Fibroblast of skin of right quadriceps (primary cell): ENCODE measurements at regions not wholly inside any gene's neighbourhood (a gene's known extent, or its start where the extent isn't known, plus 50 kb on each side); places are given as distances from the start of the nearest gene placed in this dataset.

ENCODE experiments used
- DNase-seq: peaks from one replicate; pipeline ENCODE4 v3.0.0-alpha.2; 2013

DNA sequence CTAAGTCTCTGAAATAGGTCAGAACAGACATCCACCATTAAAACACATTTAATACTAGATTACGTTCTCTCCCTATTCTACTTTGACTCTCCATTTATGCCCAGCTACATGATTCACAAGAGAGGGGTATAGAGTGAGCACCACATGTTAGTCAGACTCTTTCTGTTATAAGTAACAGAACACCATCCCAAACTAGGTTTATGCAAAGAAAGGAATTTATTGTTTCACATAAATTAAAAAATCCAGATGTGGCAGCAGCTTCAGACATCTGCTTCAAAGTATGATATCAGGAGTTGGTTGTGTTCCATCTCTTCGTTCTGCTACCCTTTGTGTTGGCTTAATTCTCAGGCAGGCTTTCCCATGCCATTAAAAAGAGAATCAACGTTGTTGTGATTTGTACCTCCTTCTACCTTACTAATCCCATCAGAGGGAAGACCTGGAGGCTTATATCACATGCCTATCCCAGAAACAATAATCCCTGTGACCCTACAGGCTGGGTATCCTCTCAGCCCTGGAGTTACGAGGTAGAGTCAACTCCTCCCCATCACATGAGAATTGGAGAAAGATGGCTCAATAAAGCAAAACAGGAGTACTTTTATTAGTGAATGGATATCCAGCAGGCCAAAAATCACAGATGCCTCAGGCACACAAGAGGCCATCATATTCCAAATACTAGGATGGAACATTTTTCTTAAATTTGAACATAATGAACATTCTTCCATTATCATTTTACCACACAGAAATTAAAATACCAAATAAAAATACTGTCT lies 163.2 kb downstream of the SLC7A11 start:
- no peak for DNase-seq

- DNase-seq, result no peak
Measured at GRCh38 chr4:138078253-138078652, 163.9 kb downstream of the SLC7A11 start.

DNA sequence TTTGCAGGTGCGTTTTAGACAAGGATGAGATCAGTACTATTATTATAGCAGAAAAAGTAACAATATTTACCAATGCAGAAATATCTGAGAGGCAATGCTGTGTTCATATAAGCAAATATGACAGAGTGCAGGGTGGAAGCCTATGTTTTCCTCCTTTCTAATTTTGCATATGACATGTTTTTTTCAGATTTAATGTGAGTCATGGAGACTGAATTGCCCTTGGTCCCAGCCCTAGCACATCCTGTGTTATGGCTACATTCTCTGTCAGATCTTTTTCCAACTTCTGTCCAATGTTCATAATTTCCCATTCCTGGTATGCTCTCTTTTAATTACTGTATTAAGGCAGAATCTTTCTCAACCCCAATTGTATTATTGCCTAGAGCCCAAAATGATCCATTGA lies 165.6 kb downstream of the SLC7A11 start:
- no peak for DNase-seq

- DNase-seq, result no peak
Measured at GRCh38 chr4:138070816-138071215, 171.3 kb downstream of the SLC7A11 start.

- no peak for DNase-seq
Measured at GRCh38 chr4:138063581-138063980, 178.6 kb downstream of the SLC7A11 start.

DNA sequence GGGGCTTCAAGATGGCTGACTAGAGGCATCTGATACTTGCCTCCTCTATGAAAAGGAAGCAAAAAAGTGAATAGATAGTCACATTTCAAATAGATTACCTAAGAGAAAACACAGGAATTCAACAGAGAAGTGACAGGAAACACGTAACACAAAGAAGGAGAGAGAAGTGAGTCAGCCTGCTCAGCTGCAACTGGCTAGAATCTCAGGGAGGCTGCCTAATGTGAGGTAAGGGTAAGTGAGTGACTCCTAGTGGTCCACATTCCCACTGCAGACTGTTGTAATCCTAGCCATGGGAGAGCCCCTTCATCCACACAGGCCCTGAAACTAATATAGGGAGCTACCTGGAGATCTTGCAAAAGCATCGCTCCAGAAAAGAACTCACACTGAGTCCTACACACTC lies 179.2 kb downstream of the SLC7A11 start:
- peak; percentile 64 for DNase-seq

DNA sequence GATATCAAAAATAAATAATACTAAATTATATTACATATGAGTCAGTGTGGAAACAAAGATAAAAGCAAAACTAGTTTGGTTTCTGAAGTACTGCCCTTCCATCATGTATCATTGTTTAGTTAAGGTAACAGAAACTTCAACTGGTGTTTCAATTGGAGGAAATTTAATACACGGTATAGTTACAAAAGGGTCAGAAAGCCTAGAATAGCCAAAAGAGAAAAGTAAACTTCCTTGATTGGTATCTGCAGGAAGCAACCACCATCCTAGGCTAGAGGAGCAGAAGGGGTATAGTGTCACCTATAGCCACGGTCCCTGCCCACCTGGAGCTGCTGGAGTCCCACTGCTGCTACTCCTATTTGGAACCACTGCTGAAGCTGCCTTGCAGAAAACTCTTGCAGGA lies 185.6 kb downstream of the SLC7A11 start:
- no peak for DNase-seq

GRCh38 chr4:138055890-138056289 lies 186.3 kb downstream of the SLC7A11 start:
- peak; percentile 61 for DNase-seq

DNA sequence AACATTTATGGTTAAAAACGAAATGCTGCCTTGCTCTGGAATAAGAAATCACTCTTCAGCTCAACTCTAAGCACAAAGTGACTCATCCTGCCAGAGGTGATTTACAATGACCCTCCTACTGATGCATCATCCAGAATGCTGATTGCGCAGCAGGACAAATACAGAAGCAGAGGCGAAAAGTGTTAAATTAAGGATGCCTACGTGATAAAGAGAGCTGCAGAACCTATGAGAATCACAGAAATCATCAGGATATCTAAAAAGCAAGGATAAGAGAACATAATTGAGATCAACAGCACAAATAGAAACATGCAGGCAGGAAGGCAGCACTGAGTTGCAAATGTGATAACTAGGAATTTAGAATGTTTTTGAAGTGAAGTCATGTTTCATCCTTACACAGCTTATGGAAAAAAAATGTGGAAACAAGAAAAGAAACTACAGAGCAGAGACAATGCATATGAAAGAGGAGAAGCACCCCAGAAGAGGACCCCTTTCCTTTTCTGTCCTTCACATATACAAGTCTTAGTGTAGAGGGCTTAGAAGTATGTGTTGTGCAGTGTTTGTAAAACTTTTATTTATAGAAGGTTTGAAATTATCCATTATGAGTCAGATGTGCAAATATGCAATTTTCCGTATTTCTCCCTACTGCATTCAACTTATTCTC lies 188.4 kb downstream of the SLC7A11 start:
- DNase-seq, result peak; percentile 95

GRCh38 chr4:138052806-138053632 lies 189.1 kb downstream of the SLC7A11 start:
- no peak for DNase-seq

DNA sequence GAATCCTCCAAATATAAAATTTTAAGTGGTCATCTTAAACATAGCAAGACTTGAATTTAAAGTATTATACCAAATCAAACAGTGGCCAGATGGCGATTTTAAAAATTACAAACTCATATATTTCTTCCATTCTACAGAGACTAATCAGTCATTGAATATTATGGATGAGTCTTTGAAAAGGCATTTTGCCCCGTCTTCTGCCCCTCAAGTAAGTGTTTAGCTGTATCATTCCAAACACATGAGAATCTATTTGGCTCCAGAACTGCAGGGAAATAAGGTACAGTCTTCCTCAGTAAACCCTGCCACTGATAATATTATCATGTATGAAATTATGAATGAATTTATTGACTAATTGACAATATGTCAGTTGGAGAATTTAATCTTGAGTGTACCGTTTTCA lies 191.0 kb downstream of the SLC7A11 start:
- DNase-seq, result peak; percentile 69

DNA sequence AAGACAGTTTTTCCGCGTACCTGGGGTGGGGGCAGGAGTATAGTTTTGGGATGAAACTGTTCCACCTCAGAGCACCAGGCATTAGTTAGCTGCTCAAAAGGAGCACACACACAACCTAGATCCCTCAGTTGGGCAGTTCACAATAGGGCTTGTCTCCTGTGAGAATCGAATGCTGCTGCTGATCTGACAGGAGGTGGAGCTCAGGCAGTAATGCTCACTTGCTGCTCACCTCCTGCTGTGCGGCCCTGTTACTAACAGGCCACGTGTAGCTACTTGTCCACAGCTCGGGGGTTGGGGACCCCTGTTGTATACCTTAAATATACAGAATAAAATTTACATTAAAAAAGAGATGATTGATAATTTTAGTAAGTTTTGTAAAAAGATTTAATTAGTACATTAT lies 191.5 kb downstream of the SLC7A11 start:
- peak; percentile 36 for DNase-seq

- peak; percentile 42 for DNase-seq
Measured at GRCh38 chr4:138049355-138049754, 192.8 kb downstream of the SLC7A11 start.

DNA sequence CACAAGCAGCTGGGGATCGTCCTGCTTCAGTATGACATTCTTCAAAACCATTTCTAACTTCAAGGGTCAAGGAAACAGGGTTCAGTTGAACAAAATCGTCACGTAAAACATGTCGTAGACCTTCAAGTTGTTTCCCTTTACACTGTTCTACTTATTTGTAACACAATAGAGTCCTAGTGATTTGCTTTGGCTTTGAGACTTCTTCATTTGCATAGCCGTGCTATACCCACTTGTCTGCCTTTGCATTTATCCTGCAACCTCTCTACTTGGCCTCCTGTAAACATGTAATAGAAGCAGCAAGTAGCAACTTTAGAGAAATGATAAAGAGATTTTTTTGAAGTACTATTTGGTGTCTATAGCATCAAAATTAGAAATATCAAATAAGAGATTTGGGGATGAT lies 194.9 kb downstream of the SLC7A11 start:
- no peak for DNase-seq

- no peak for DNase-seq
Measured at GRCh38 chr4:138045036-138045435, 197.1 kb downstream of the SLC7A11 start.

DNA sequence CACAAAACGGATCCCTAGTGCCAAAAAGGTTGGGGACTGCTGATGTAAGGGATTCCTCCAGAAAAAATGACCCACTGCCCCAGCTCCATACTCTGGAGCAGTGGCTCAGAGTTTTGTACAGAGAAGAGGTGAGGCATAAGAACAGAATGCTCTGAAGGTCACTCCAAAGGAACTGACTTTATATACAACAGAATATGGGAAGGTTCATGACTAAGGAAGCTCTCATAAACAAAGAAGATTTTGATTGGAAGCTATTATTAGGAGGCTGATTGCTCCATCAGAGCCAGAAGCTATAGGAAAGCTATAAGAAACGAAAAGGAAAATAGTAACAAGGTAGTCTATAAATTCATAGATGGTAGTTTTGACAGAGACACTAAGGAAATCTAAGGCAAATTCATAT lies 203.1 kb downstream of the SLC7A11 start:
- DNase-seq, result peak; percentile 54

- peak; percentile 71 for DNase-seq
Measured at GRCh38 chr4:138037696-138038095, 204.5 kb downstream of the SLC7A11 start.

GRCh38 chr4:138035781-138036258 lies 206.3 kb downstream of the SLC7A11 start:
- peak; percentile 79 for DNase-seq

GRCh38 chr4:138034871-138035270 lies 207.3 kb downstream of the SLC7A11 start:
- peak; percentile 74 for DNase-seq

DNA sequence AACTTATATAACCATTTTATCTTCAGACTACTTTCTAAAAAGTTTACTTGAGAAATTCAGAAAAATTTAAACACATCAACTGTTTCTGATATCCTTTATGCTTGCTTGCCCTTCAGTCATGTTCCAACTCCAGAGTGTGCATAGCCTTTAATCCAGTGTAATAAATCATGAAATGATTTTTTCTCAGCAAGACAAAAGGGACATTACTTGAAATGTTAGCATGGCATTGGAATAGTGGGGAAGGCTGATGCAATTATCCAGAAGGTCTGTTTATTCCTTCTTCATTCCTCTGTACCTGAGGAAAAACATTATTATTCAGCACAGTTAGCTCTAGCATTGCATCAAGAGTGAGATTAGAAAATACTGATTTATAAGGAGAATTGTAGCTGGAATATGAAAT lies 209.9 kb downstream of the SLC7A11 start:
- DNase-seq, result no peak

- DNase-seq, result no peak
Measured at GRCh38 chr4:138030375-138030774, 211.8 kb downstream of the SLC7A11 start.

DNA sequence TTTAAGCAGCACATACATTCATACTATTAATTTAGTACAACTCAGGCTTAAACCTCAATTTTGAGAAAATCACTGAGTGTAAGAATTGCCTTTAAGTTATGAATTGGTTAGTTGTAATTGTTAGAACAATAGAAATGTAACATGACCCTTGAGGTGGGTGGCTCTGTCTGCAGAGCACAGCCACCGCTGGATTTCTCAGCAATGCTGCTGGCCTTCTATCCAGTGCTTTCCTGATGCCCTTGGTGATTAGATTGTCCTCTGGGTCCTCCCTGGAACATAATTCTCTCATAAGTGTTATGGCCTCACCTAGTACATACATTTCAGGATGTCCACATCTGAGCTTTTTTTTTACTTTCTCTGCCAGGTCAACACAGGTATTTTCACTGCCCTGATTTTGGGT lies 213.2 kb downstream of the SLC7A11 start:
- DNase-seq, result no peak

- DNase-seq, result peak; percentile 68
Measured at GRCh38 chr4:138021139-138021830, 220.9 kb downstream of the SLC7A11 start.
